ACC112 (cell line): ENCODE measurements at regions not wholly inside any gene's neighbourhood (a gene's known extent, or its start where the extent isn't known, plus 50 kb on each side); places are given as distances from the start of the nearest gene placed in this dataset.
"Not testable (repeated sequence)": the region's sequence is repeated elsewhere in the genome, so short reads cannot be mapped to it uniquely, and the experiment has no call there.

Experiments
- H2AFZ ChIP-seq: fragments of 200-600 bp; sonication (generic); one replicate; pipeline ENCODE4 v1.6.0; 2017; ENCODE audit warnings: antibody characterized with exemption, low read length; ENCODE audit not compliant: unreplicated experiment
- H3K27ac ChIP-seq: fragments of 200-600 bp; sonication (generic); 2 replicates; pipeline ENCODE4 v1.5.1; 2014; ENCODE audit warnings: low read depth, mild to moderate bottlenecking, antibody characterized with exemption, low read length, moderate library complexity
- H3K27me3 ChIP-seq: fragments of 200-600 bp; sonication (generic); 2 replicates; pipeline ENCODE4 v1.6.1; 2014; ENCODE audit warnings: mild to moderate bottlenecking, antibody characterized with exemption, low read length, moderate library complexity, mixed read lengths; ENCODE audit not compliant: insufficient read depth
- H3K36me3 ChIP-seq: fragments of 200-600 bp; sonication (generic); 2 replicates; pipeline ENCODE4 v1.6.1; 2016; ENCODE audit warnings: mild to moderate bottlenecking, antibody characterized with exemption, low read length, moderate library complexity, mixed read lengths; ENCODE audit not compliant: insufficient read depth
- H3K4me1 ChIP-seq: fragments of 200-600 bp; sonication (generic); one replicate; pipeline ENCODE4 v1.6.1; 2016; ENCODE audit warnings: low read length, mixed read lengths; ENCODE audit not compliant: insufficient read depth, unreplicated experiment, control insufficient read depth
- H3K4me3 ChIP-seq: fragments of 200-600 bp; sonication (generic); 2 replicates; pipeline ENCODE4 v1.5.1; 2014; ENCODE audit warnings: mild to moderate bottlenecking, low read depth, low read length
- H3K79me2 ChIP-seq: fragments of 200-600 bp; sonication (generic); one replicate; pipeline ENCODE4 v1.6.0; 2016; ENCODE audit warnings: low read length; ENCODE audit not compliant: control insufficient read depth, unreplicated experiment, insufficient read depth

GRCh38 chr12:68387338-68387737 lies 55.2 kb upstream of the MDM1 start:
- Histone ChIP-seq H3K27me3 (0 out of 2 replicates have a peak, but pooled peaks cover 3% of the 10 kb centered on the region), H3K4me1 (no peaks in the 10 kb centered on the region), H3K4me3 (no peak overlapping the region), H3K27ac (no peak overlapping the region), H2AFZ (no peak overlapping the region), H3K36me3 (no peaks in the 10 kb centered on the region), H3K79me2 (no peaks in the 10 kb centered on the region)

GRCh38 chr12:68389305-68389704 lies 57.1 kb upstream of the MDM1 start:
- Histone ChIP-seq H2AFZ (no peak overlapping the region), H3K36me3 (no peaks in the 10 kb centered on the region), H3K4me1 (no peaks in the 10 kb centered on the region), H3K27me3 (0 out of 2 replicates have a peak, but pooled peaks cover 3% of the 10 kb centered on the region), H3K79me2 (no peaks in the 10 kb centered on the region), H3K27ac (no peak overlapping the region), H3K4me3 (no peak overlapping the region)

- H3K27me3 ChIP-seq: no peaks in the 10 kb centered on the region
- no peaks in the 10 kb centered on the region for H3K79me2 ChIP-seq
- H2AFZ ChIP-seq: no peak overlapping the region
- no peaks in the 10 kb centered on the region for H3K36me3 ChIP-seq
- H3K4me1 ChIP-seq: no peaks in the 10 kb centered on the region
- no peak overlapping the region for H3K27ac ChIP-seq
- no peak overlapping the region for H3K4me3 ChIP-seq
These were observed 59.8 kb upstream of the MDM1 start for GRCh38 chr12:68391937-68392336.

- Histone ChIP-seq H3K79me2 (no peaks in the 10 kb centered on the region), H3K4me3 (no peak overlapping the region), H2AFZ (no peak overlapping the region), H3K27ac (no peak overlapping the region), H3K27me3 (no peaks in the 10 kb centered on the region), H3K36me3 (no peaks in the 10 kb centered on the region), H3K4me1 (no peaks in the 10 kb centered on the region)
These were observed 60.2 kb upstream of the MDM1 start for GRCh38 chr12:68392376-68392775.

DNA sequence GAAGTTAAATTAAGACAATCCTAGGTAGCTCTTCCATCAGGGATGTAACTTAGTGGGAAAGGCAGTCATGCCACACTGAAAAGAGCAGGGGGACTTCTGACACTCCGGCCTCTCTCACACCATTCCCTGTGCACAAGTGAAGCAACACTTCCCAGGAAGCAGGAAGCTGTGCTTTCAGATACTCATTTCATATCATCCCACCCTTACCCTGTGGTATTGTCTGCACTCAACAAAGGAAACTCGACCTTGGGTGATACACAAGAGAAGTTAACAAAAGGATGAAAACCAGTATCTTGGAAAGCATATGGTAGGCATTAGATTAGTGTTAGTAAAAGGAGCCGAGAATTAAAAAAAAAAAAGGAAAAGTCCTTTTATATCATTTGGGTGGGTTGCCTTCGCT lies 61.3 kb upstream of the MDM1 start:
- Histone ChIP-seq H3K27ac (no peak overlapping the region), H3K36me3 (no peaks in the 10 kb centered on the region), H2AFZ (no peak overlapping the region), H3K79me2 (no peaks in the 10 kb centered on the region), H3K27me3 (no peaks in the 10 kb centered on the region), H3K4me3 (no peak overlapping the region), H3K4me1 (no peaks in the 10 kb centered on the region)

DNA sequence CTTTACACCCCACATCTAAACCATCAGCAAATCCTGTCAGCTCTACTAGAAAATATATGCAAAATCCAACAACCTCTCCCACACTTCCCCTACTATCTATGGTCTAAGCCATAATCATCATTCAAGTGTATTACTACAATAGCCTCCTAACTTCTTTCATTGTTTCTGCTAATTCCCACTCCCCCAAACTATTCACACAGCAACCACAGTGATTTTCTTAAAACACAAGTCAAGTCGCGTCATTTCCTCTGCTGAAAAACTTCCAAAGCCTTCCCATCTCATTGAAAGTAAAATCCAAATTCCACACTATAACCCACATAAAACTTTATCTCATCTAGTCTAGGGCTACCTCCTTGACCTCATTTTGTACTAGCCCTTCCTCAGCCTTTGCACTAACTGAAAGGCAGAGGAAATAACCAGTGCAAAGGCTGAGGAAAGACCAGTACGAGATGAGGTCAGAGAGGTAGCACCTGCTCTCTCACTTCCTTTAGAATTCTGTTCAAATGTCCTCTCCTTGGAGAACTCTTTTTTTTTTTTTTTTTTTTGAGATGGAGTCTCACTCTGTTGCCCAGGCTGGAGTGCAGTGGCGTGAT lies 65.5 kb upstream of the MDM1 start:
- H3K27me3 ChIP-seq: no peaks in the 10 kb centered on the region
- no peak overlapping the region for H2AFZ ChIP-seq
- H3K36me3 ChIP-seq: no peaks in the 10 kb centered on the region
- no peak overlapping the region for H3K27ac ChIP-seq
- H3K79me2 ChIP-seq: no peaks in the 10 kb centered on the region
- no peaks in the 10 kb centered on the region for H3K4me1 ChIP-seq
- H3K4me3 ChIP-seq: no peak overlapping the region

DNA sequence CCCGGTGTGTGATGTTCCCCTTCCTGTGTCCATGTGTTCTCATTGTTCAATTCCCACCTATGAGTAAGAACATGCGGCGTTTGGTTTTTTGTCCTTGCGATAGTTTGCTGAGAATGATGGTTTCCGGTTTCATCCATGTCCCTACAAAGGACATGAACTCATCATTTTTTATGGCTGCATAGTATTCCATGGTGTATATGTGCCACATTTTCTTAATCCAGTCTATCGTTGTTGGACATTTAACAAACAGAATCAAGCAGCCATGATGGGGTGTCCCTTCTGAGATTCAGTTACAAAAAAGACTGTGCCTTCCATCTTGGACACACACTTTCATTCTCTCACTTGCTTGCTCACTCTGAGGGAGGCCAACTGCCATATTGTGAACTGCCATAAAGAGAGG lies 66.5 kb upstream of the MDM1 start:
- not testable (repeated sequence) for H3K27me3 ChIP-seq, H3K79me2 ChIP-seq, H3K4me3 ChIP-seq, H3K36me3 ChIP-seq, H3K4me1 ChIP-seq, H2AFZ ChIP-seq, H3K27ac ChIP-seq

GRCh38 chr12:68400226-68400829 lies 68.2 kb upstream of the MDM1 start:
- Histone ChIP-seq H3K36me3 (no peaks in the 10 kb centered on the region), H3K79me2 (no peaks in the 10 kb centered on the region), H2AFZ (no peak overlapping the region), H3K4me3 (no peak overlapping the region), H3K4me1 (peaks cover 15% of the 10 kb centered on the region), H3K27ac (no peak overlapping the region), H3K27me3 (no peaks in the 10 kb centered on the region)

DNA sequence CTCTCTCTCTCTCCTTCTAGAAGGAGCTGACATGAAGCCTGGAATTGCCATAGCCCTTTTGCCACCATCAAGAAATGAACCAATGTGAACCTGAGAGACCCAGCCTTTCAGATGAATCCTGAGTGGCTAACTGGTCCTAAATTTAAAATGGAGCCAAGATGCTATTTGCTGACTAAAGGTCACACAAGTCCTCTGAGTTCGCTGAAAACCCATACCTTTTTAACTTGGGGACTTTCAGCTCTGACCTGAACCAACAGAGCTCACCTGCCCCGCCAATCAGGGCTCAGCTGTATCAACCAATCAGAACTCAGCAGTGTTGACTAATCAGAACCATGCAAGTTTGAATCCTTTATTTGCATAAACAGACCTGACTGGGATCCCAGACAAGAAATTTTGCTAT lies 70.3 kb upstream of the MDM1 start:
- Histone ChIP-seq H3K27ac (no peak overlapping the region), H3K27me3 (no peaks in the 10 kb centered on the region), H3K36me3 (no peaks in the 10 kb centered on the region), H3K4me3 (no peak overlapping the region), H3K79me2 (no peaks in the 10 kb centered on the region), H3K4me1 (peaks cover 30% of the 10 kb centered on the region), H2AFZ (no peak overlapping the region)

- Histone ChIP-seq H3K4me1 (peaks cover 30% of the 10 kb centered on the region), H3K79me2 (no peaks in the 10 kb centered on the region), H3K27me3 (no peaks in the 10 kb centered on the region), H2AFZ (no peak overlapping the region), H3K27ac (no peak overlapping the region), H3K36me3 (no peaks in the 10 kb centered on the region), H3K4me3 (no peak overlapping the region)
These were observed 71.1 kb upstream of the MDM1 start for GRCh38 chr12:68403296-68403695.

DNA sequence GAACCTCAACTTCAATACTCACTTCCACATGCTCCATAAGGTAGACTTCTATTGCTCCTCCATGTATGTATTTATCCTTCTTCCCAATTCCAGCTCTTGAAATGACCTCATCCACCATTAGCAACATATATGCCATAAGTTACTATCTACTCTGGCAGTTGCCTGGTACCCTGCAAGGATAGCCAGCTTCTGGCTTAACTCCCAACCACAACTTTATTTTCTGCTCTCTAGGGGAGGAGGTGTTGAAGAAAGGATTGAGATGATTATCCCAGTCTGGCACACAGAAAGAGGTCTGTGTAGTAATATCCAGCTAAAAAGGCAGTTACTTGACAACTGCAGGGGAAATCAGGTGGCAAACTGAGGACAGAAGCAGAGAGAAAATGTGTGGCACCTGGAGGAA lies 71.5 kb upstream of the MDM1 start:
- Histone ChIP-seq H3K27ac (no peak overlapping the region), H3K4me1 (peaks cover 30% of the 10 kb centered on the region)

More for the DNA sequence above, 71.5 kb upstream of the MDM1 start:
- Histone ChIP-seq H2AFZ (no peak overlapping the region), H3K4me3 (no peak overlapping the region), H3K36me3 (no peaks in the 10 kb centered on the region), H3K27me3 (no peaks in the 10 kb centered on the region), H3K79me2 (no peaks in the 10 kb centered on the region)
